ENCODE measurements at regions not wholly inside any gene's neighbourhood (a gene's known extent, or its start where the extent isn't known, plus 50 kb on each side); places are given as distances from the start of the nearest gene placed in this dataset.
"Not testable (repeated sequence)": the region's sequence is repeated elsewhere in the genome, so short reads cannot be mapped to it uniquely, and the experiment has no call there.

GRCh38 chr15:96472681-96473080, 142.2 kb downstream of the NR2F2 start:
- no peak for DNase-seq

GRCh38 chr15:96473556-96473955, 143.1 kb downstream of the NR2F2 start:
- no peak for DNase-seq

- no peak for DNase-seq
Observed at GRCh38 chr15:96474231-96474664, 143.7 kb downstream of the NR2F2 start.

- DNase-seq = no peak
Observed at GRCh38 chr15:96477227-96477626, 146.7 kb downstream of the NR2F2 start.

- DNase-seq = not testable (repeated sequence)
Observed at GRCh38 chr15:96484412-96484811, 153.9 kb downstream of the NR2F2 start.

GRCh38 chr15:96484830-96485229, 154.3 kb downstream of the NR2F2 start:
- no peak for DNase-seq

GRCh38 chr15:96487245-96487644, 156.7 kb downstream of the NR2F2 start:
- DNase-seq = no peak

GRCh38 chr15:96491066-96491699, 160.7 kb downstream of the NR2F2 start:
- DNase-seq = not testable (repeated sequence)

GRCh38 chr15:96491700-96492644, 161.5 kb downstream of the NR2F2 start:
- DNase-seq = not testable (repeated sequence)

- DNase-seq = no peak
Observed at GRCh38 chr15:96494505-96494904, 164.0 kb downstream of the NR2F2 start.

GRCh38 chr15:96495386-96495785, 164.9 kb downstream of the NR2F2 start:
- DNase-seq = no peak

- no peak for DNase-seq
Observed at GRCh38 chr15:96497951-96498350, 167.5 kb downstream of the NR2F2 start.

- DNase-seq = no peak
Observed at GRCh38 chr15:96500508-96500907, 170.0 kb downstream of the NR2F2 start.

GRCh38 chr15:96501362-96501761, 170.9 kb downstream of the NR2F2 start:
- DNase-seq = no peak

GRCh38 chr15:96502196-96502595, 171.7 kb downstream of the NR2F2 start:
- no peak for DNase-seq

- no peak for DNase-seq
Observed at GRCh38 chr15:96503276-96503675, 172.8 kb downstream of the NR2F2 start.

GRCh38 chr15:96504371-96504770, 173.9 kb downstream of the NR2F2 start:
- DNase-seq = no peak

- no peak for DNase-seq
Observed at GRCh38 chr15:96505014-96505413, 174.5 kb downstream of the NR2F2 start.

GRCh38 chr15:96514607-96515285, 184.2 kb downstream of the NR2F2 start:
- no peak for DNase-seq

GRCh38 chr15:96515371-96515770, 184.9 kb downstream of the NR2F2 start:
- no peak for DNase-seq

GRCh38 chr15:96521386-96521785, 190.9 kb downstream of the NR2F2 start:
- DNase-seq = no peak

GRCh38 chr15:96524676-96525417, 194.3 kb downstream of the NR2F2 start:
- no peak for DNase-seq

GRCh38 chr15:96535148-96535547, 204.6 kb downstream of the NR2F2 start:
- no peak for DNase-seq
